ENCODE measurements at regions not wholly inside any gene's neighbourhood (a gene's known extent, or its start where the extent isn't known, plus 50 kb on each side); places are given as distances from the start of the nearest gene placed in this dataset.

DNA sequence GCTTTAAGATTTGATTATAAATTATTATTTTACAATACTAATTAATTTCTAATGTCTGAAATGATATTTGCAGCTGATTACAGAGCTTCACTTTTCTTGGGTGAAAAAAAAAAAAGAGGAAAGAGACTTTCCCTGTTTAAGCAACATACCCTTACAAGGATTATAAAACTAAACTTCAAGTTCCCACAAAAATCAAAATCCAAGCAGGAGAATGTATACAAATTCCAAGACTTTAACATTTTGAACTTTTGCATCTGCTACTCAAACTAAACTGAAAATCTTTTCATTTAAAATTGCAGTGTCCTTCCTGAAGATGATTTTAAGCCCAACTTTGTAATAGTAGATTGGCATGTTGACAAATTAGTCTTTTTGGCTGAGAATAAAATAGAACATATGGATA is 742.4 kb upstream of the INTU start:
- no peaks in the 10 kb centered on the region for H3K36me3 ChIP-seq (replicated peaks)
- in situ Hi-C loops (cut with HindIII; ENCODE audit: low pct_ligation_motif_present, low sequenced_read_pairs): no loop called here
- no peak for TF ChIP-seq CTCF (IDR thresholded peaks at IDR 0.05; ENCODE audit: low read depth, low read length, missing control alignments)
- H3K27me3 ChIP-seq (replicated peaks): no peaks in the 10 kb centered on the region
- H3K27ac ChIP-seq: no peak overlapping the region
- DNase-seq: no peak
- H3K4me3 ChIP-seq (ENCODE audit: low read depth, low read length): no peak overlapping the region

DNA sequence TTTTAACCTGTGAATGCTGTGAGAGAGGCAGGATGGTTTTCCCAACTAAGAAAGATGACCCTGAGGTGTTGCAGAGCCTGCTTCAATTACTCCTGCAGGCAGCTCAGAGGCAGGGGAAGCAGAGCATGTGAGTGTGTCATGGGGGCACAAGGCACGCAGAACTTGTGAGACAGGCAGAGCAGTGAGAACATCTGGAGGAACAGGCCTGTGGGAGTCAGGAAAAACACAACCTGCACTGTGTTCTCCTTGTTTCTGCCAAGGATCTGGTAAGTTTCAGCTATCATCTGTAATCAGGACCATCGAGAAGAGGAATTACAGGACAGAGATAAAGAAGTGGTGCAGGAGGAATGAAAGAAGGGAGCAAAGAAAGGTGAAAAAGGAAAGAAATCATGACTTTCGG is 741.8 kb upstream of the INTU start:
- Histone ChIP-seq H3K27me3 (replicated peaks) (no peaks in the 10 kb centered on the region), H3K4me3 (ENCODE audit: low read depth, low read length) (no peak overlapping the region), H3K36me3 (replicated peaks) (no peaks in the 10 kb centered on the region), H3K27ac (no peak overlapping the region)
- peak; percentile 1 for DNase-seq
- in situ Hi-C loops (cut with HindIII; ENCODE audit: low pct_ligation_motif_present, low sequenced_read_pairs): no loop called here
- TF ChIP-seq CTCF (IDR thresholded peaks at IDR 0.05; ENCODE audit: low read depth, low read length, missing control alignments): no peak

- Histone ChIP-seq H3K27me3 (replicated peaks) (no peaks in the 10 kb centered on the region), H3K27ac (no peak overlapping the region), H3K4me3 (ENCODE audit: low read depth, low read length) (no peak overlapping the region), H3K36me3 (replicated peaks) (no peaks in the 10 kb centered on the region)
- in situ Hi-C loops (cut with HindIII; ENCODE audit: low pct_ligation_motif_present, low sequenced_read_pairs): no loop called here
- TF ChIP-seq CTCF (IDR thresholded peaks at IDR 0.05; ENCODE audit: low read depth, low read length, missing control alignments): no peak
- DNase-seq: no peak
Measured at GRCh38 chr4:126894963-126895362, 737.8 kb upstream of the INTU start.

- Histone ChIP-seq H3K27me3 (replicated peaks) (no peaks in the 10 kb centered on the region), H3K27ac (no peak overlapping the region), H3K4me3 (ENCODE audit: low read depth, low read length) (no peak overlapping the region), H3K36me3 (replicated peaks) (no peaks in the 10 kb centered on the region)
- TF ChIP-seq CTCF (IDR thresholded peaks at IDR 0.05; ENCODE audit: low read depth, low read length, missing control alignments): no peak
- in situ Hi-C loops (cut with HindIII; ENCODE audit: low pct_ligation_motif_present, low sequenced_read_pairs): no loop called here
- no peak for DNase-seq
Measured at GRCh38 chr4:126895988-126896570, 736.7 kb upstream of the INTU start.

- no peak overlapping the region for H3K27ac ChIP-seq
- in situ Hi-C loops (cut with HindIII; ENCODE audit: low pct_ligation_motif_present, low sequenced_read_pairs): no loop called here
- no peak for TF ChIP-seq CTCF (IDR thresholded peaks at IDR 0.05; ENCODE audit: low read depth, low read length, missing control alignments)
- H3K4me3 ChIP-seq (ENCODE audit: low read depth, low read length): no peak overlapping the region
- DNase-seq: no peak
- H3K27me3 ChIP-seq (replicated peaks): no peaks in the 10 kb centered on the region
- no peaks in the 10 kb centered on the region for H3K36me3 ChIP-seq (replicated peaks)
Measured at GRCh38 chr4:126897038-126897437, 735.7 kb upstream of the INTU start.

- TF ChIP-seq CTCF (IDR thresholded peaks at IDR 0.05; ENCODE audit: low read depth, low read length, missing control alignments): no peak
- DNase-seq: no peak
- Histone ChIP-seq H3K4me3 (ENCODE audit: low read depth, low read length) (no peak overlapping the region), H3K27ac (peak overlapping the region; percentile 61), H3K27me3 (replicated peaks) (no peaks in the 10 kb centered on the region), H3K36me3 (replicated peaks) (no peaks in the 10 kb centered on the region)
- in situ Hi-C loops (cut with HindIII; ENCODE audit: low pct_ligation_motif_present, low sequenced_read_pairs): no loop called here
Measured at GRCh38 chr4:126898815-126899214, 733.9 kb upstream of the INTU start.
